ENCODE measurements at regions not wholly inside any gene's neighbourhood (a gene's known extent, or its start where the extent isn't known, plus 50 kb on each side); places are given as distances from the start of the nearest gene placed in this dataset.
A peak's percentile ranks its signal among the peaks of the same experiment; 100 is the strongest.
"Not testable (repeated sequence)": the region's sequence is repeated elsewhere in the genome, so short reads cannot be mapped to it uniquely, and the experiment has no call there.

DNA sequence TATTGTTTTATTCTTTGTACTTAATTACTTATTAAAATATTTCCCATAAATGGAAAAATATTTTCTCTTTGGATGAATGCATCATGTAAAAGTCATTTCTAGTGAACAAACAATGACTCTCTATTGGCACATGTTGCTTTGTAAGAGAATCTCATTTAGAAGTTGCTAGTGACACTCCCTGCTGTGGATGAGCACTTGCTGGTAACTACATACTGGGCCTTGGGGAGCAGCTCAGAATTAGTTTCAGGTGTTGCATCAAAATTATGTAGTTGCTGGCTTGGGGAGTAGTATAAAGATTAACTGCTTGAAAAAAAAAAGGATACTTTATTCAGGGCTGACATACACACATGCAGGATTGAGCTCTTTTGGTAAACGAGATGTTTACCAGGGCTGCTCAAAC lies 80.3 kb upstream of the KCNAB1 start:
- Mint-ChIP-seq H3K9me3 (no peaks in the 10 kb centered on the region), H3K27ac (no peak overlapping the region), H3K27me3 (ENCODE audit: low read depth) (peaks cover 18% of the 10 kb centered on the region), H3K4me1 (no peaks in the 10 kb centered on the region), H3K36me3 (no peaks in the 10 kb centered on the region), H3K4me3 (no peak overlapping the region)
- TF ChIP-seq, protein P1, sequence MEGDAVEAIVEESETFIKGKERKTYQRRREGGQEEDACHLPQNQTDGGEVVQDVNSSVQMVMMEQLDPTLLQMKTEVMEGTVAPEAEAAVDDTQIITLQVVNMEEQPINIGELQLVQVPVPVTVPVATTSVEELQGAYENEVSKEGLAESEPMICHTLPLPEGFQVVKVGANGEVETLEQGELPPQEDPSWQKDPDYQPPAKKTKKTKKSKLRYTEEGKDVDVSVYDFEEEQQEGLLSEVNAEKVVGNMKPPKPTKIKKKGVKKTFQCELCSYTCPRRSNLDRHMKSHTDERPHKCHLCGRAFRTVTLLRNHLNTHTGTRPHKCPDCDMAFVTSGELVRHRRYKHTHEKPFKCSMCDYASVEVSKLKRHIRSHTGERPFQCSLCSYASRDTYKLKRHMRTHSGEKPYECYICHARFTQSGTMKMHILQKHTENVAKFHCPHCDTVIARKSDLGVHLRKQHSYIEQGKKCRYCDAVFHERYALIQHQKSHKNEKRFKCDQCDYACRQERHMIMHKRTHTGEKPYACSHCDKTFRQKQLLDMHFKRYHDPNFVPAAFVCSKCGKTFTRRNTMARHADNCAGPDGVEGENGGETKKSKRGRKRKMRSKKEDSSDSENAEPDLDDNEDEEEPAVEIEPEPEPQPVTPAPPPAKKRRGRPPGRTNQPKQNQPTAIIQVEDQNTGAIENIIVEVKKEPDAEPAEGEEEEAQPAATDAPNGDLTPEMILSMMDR (IDR thresholded peaks at IDR 0.05; ENCODE audit: unreplicated experiment) = no peak
- DNase-seq (ENCODE audit: low spot score in 2 of 2, unreplicated experiment in 2 of 2) = no peak

DNA sequence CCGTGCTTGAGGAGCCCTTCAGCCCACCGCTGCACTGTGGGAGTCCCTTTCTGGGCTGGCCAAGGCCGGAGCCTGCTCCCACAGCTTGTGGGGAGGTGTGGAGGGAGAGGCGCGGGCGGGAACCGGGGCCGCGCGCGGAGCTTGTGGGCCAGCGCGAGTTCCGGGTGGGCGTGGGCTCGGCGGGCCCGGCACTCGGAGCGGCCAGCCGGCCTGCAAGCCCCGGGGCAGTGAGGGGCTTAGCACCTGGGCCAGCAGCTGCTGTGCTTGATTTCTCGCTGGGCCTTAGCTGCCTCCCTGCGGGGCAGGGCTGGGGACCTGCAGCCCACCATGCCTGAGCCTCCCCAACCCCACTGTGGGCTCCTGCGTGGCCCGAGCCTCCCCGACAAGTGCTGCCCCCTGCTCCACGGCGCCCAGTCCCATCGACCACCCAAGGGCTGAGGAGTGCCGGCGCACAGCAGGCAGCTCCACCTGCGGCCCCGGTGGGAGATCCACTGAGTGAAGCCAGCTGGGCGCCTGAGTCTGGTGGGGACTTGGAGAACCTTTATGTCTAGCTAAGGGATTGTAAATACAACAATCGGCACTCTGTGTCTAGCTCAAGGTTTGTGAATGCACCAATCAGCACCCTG lies 79.0 kb upstream of the KCNAB1 start:
- not testable (repeated sequence) for H3K27ac Mint-ChIP-seq

DNA sequence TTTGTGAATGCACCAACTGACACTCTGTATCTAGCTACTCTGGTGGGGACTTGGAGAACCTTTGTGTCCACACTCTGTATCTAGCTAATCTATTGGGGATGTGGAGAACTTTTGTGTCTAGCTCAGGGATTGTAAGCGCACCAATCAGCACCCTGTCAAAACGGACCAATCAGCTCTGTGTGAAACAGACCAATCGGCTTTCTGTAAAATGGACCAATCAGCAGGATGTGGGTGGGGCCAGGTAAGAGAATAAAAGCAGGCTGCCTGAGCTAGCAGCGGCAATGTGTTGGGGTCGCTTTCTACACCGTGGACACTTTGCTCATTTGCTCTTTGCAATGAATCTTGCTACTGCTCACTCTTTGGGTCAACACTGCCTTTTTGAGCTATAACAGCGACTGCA lies 78.5 kb upstream of the KCNAB1 start:
- H3K27me3 Mint-ChIP-seq (ENCODE audit: low read depth) = peaks cover 21% of the 10 kb centered on the region
- H3K36me3 Mint-ChIP-seq; H3K27ac Mint-ChIP-seq; DNase-seq (ENCODE audit: low spot score in 2 of 2, unreplicated experiment in 2 of 2); H3K9me3 Mint-ChIP-seq; H3K4me1 Mint-ChIP-seq; H3K4me3 Mint-ChIP-seq: not testable (repeated sequence)

More for the DNA sequence above, 79.0 kb upstream of the KCNAB1 start:
- not testable (repeated sequence) for DNase-seq (ENCODE audit: low spot score in 2 of 2, unreplicated experiment in 2 of 2); H3K9me3 Mint-ChIP-seq; H3K4me3 Mint-ChIP-seq; H3K4me1 Mint-ChIP-seq; H3K36me3 Mint-ChIP-seq
- peaks cover 19% of the 10 kb centered on the region for H3K27me3 Mint-ChIP-seq (ENCODE audit: low read depth)

DNA sequence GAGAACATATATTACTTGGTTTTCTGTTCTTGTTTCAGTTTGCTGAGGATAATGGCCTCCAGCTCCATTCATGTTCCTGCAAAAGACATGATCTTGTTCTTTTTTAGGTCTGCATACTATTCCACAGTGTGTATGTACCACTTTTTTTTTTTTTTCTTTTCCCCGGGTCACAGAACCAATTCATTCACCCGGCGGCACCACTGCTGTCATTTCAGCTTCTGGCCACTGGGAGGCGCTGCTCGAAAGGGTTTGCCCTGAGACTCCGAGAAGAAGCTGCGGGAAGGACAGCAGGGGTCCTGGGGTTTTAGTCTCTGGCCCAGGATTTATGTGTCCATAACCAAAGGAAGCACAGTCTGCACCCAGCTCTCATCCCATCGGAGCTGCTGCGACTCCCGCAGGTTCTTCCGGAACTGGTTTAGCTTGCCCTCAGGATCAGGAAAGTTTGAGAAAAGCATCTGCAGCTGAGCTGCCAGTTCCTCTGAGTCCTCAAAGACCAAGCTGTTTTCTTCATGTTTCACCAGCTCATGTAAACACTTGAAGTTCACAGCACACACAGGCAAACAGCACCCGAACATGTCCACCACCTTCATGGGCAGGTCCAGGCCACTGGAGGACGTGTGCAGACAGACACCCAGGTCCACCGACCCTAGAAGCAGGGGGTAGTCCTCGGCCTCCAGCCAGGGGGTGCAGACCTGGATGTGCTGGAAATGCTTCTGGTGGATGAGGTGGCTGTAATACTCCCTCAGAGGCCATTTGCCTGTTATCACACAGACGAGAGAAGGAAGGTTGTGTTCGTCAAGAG lies 76.3 kb upstream of the KCNAB1 start:
- DNase-seq (ENCODE audit: low spot score in 2 of 2, unreplicated experiment in 2 of 2) = peak in 1 of 2 experiments; percentile 51
- H3K36me3 Mint-ChIP-seq, H3K9me3 Mint-ChIP-seq, H3K4me3 Mint-ChIP-seq, H3K4me1 Mint-ChIP-seq, H3K27ac Mint-ChIP-seq: not testable (repeated sequence)
- peaks cover 19% of the 10 kb centered on the region for H3K27me3 Mint-ChIP-seq (ENCODE audit: low read depth)
- TF ChIP-seq, protein P1 (IDR thresholded peaks at IDR 0.05; ENCODE audit: unreplicated experiment) = peak; percentile 69

DNA sequence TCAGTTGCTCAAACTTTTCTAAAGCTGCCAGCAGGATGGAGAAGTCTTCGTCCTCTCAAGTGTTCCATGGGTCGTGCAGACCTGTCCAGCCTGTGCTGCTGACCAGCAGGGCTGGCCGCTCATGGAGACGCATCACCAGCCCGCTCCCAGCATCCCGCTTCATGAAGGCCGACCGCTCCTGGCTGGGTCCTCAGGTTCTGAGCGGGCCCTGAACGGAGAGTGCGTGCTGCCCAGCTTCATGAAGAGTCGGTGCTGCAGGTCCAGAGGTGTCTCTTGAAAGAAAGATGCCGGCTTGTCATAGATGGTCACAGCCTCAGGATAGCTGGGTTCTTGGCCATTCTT lies 75.8 kb upstream of the KCNAB1 start:
- no peaks in the 10 kb centered on the region for H3K9me3 Mint-ChIP-seq
- H3K27ac Mint-ChIP-seq = no peak overlapping the region
- H3K4me3 Mint-ChIP-seq = no peak overlapping the region
- H3K36me3 Mint-ChIP-seq = no peaks in the 10 kb centered on the region
- peaks cover 16% of the 10 kb centered on the region for H3K27me3 Mint-ChIP-seq (ENCODE audit: low read depth)
- H3K4me1 Mint-ChIP-seq = no peaks in the 10 kb centered on the region
- no peak for DNase-seq (ENCODE audit: low spot score in 2 of 2, unreplicated experiment in 2 of 2)
- TF ChIP-seq, protein P1 (IDR thresholded peaks at IDR 0.05; ENCODE audit: unreplicated experiment) = no peak

DNA sequence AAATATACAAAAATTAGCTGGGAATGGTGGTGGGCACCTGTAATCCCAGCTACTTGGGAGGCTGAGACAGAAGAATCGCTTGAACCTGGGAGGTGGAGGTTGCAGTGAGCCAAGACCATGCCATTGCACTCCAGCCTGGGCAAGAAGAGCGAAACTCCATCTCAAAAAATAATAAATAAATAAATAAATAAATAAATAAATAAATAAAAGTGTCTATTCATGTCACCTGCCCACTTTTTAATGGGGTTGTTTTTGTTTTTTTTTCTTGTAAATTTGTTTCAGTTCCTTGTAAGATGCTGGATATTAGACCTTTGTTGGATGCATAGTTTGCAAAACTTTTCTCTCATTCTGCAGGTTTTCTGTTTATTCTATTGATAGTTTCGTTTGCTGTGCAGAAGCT lies 71.9 kb upstream of the KCNAB1 start:
- peaks cover 16% of the 10 kb centered on the region for H3K27me3 Mint-ChIP-seq (ENCODE audit: low read depth)

DNA sequence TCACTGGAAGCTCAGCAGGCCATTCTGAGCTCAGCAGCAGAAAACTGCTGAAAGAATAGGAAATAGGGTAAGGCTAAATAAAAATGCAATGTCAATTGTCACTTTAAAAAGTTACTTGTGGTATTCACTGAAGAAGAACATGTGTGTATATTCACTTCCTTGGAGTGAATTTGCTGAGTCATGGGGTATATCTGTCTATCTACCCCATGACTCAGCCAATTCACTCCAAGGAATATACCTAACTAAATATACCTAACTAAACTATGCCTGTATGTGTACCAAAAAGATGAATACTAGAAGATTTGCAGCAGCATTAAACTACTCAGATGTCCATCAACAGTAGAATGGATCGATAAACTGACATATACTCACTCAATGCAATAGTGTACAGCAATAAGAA lies 69.5 kb upstream of the KCNAB1 start:
- no peaks in the 10 kb centered on the region for H3K4me1 Mint-ChIP-seq
- DNase-seq (ENCODE audit: low spot score in 2 of 2, unreplicated experiment in 2 of 2) = no peak
- H3K36me3 Mint-ChIP-seq = peaks cover 1% of the 10 kb centered on the region
- no peak overlapping the region for H3K4me3 Mint-ChIP-seq
- peaks cover 9% of the 10 kb centered on the region for H3K9me3 Mint-ChIP-seq
- peaks cover 11% of the 10 kb centered on the region for H3K27me3 Mint-ChIP-seq (ENCODE audit: low read depth)
- TF ChIP-seq, protein P1 (IDR thresholded peaks at IDR 0.05; ENCODE audit: unreplicated experiment) = no peak
- no peak overlapping the region for H3K27ac Mint-ChIP-seq

More for the DNA sequence above, 71.9 kb upstream of the KCNAB1 start:
- H3K4me3 Mint-ChIP-seq; H3K27ac Mint-ChIP-seq; H3K36me3 Mint-ChIP-seq; DNase-seq (ENCODE audit: low spot score in 2 of 2, unreplicated experiment in 2 of 2); H3K4me1 Mint-ChIP-seq; H3K9me3 Mint-ChIP-seq: not testable (repeated sequence)
